ENCODE measurements at regions not wholly inside any gene's neighbourhood (a gene's known extent, or its start where the extent isn't known, plus 50 kb on each side); places are given as distances from the start of the nearest gene placed in this dataset.

DNA sequence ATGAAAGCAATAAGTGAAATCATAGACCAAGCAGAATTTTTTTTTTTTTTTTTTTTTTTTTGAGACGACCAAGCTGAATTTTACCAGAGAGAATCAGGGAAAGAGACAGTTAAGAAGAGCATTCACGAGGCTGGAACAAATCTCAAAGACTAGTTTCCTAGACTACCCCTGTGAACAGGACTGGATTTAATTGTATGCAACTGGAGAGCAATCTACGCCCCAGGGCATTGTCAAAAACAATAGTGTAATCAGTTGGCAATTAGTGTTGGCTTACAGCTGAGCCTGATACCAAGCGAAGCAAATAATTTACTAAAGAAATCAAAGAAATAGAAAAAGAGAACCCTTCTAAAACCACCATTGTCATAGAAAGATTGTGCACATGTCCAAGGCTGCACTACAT, 232.9 kb upstream of the CPNE8 start:
- TF ChIP-seq, protein P1, sequence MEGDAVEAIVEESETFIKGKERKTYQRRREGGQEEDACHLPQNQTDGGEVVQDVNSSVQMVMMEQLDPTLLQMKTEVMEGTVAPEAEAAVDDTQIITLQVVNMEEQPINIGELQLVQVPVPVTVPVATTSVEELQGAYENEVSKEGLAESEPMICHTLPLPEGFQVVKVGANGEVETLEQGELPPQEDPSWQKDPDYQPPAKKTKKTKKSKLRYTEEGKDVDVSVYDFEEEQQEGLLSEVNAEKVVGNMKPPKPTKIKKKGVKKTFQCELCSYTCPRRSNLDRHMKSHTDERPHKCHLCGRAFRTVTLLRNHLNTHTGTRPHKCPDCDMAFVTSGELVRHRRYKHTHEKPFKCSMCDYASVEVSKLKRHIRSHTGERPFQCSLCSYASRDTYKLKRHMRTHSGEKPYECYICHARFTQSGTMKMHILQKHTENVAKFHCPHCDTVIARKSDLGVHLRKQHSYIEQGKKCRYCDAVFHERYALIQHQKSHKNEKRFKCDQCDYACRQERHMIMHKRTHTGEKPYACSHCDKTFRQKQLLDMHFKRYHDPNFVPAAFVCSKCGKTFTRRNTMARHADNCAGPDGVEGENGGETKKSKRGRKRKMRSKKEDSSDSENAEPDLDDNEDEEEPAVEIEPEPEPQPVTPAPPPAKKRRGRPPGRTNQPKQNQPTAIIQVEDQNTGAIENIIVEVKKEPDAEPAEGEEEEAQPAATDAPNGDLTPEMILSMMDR (IDR thresholded peaks at IDR 0.05; ENCODE audit: low read depth, low read length, missing input control) = no peak
- TF ChIP-seq TAF1 (conservative IDR thresholded peaks at IDR 0.05) (no peak), FOXA1 (IDR thresholded peaks at IDR 0.05) (no peak), JUND (IDR thresholded peaks at IDR 0.05) (no peak), FOXA2 (IDR thresholded peaks at IDR 0.05) (no peak), RAD21 (IDR thresholded peaks at IDR 0.05) (no peak), YY1 (IDR thresholded peaks at IDR 0.05) (no peak), HNF4A (conservative IDR thresholded peaks at IDR 0.05) (no peak), GABPA (IDR thresholded peaks at IDR 0.05 in 1 of 2, conservative IDR thresholded peaks at IDR 0.05 in 1 of 2) (no peak), EGR1 (IDR thresholded peaks at IDR 0.05; ENCODE audit: low read depth in 2 of 2) (no peak)
- TF ChIP-seq, protein P2, sequence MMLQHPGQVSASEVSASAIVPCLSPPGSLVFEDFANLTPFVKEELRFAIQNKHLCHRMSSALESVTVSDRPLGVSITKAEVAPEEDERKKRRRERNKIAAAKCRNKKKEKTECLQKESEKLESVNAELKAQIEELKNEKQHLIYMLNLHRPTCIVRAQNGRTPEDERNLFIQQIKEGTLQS (IDR thresholded peaks at IDR 0.05) = no peak
- TF ChIP-seq, protein P3, sequence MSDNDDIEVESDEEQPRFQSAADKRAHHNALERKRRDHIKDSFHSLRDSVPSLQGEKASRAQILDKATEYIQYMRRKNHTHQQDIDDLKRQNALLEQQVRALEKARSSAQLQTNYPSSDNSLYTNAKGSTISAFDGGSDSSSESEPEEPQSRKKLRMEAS (IDR thresholded peaks at IDR 0.05) = no peak

Measured in liver (tissue), 3 donors.